WTC11 (cell line): ENCODE measurements at regions not wholly inside any gene's neighbourhood (a gene's known extent, or its start where the extent isn't known, plus 50 kb on each side); places are given as distances from the start of the nearest gene placed in this dataset.

ENCODE experiments used
- AFF4 ChIP-seq: sonication (generic); formaldehyde crosslinking; IDR thresholded peaks from 2 replicates; pipeline ENCODE4 v1.8.1; 2023; ENCODE audit warnings: mild to moderate bottlenecking, missing genetic modification reagents, borderline replicate concordance
- ATF1 ChIP-seq: sonication (generic); formaldehyde crosslinking; IDR thresholded peaks from 2 replicates; pipeline ENCODE4 v1.8.1; 2023; ENCODE audit warnings: mild to moderate bottlenecking, moderate library complexity, missing genetic modification reagents
- ATF6 ChIP-seq: sonication (generic); formaldehyde crosslinking; IDR thresholded peaks from 2 replicates; pipeline ENCODE4 v1.8.1; 2023; ENCODE audit warnings: mild to moderate bottlenecking, missing genetic modification reagents
- CBFB ChIP-seq: sonication (generic); formaldehyde crosslinking; IDR thresholded peaks from 2 replicates; pipeline ENCODE4 v1.8.1; 2022; ENCODE audit warnings: mild to moderate bottlenecking, low read depth, missing genetic modification reagents
- CREM ChIP-seq: sonication (generic); formaldehyde crosslinking; IDR thresholded peaks from 2 replicates; pipeline ENCODE4 v1.8.1; 2022; ENCODE audit warnings: mild to moderate bottlenecking, missing genetic modification reagents, moderate library complexity
- E2F1 ChIP-seq: sonication (generic); formaldehyde crosslinking; IDR thresholded peaks from 2 replicates; pipeline ENCODE4 v1.8.0; 2022; ENCODE audit warnings: mild to moderate bottlenecking, missing genetic modification reagents
- EMX1 ChIP-seq: fragments of 250-450 bp; sonication (Bioruptor Pico); IDR thresholded peaks from 2 replicates; pipeline ENCODE4 v1.8.0; 2021; ENCODE audit warnings: mild to moderate bottlenecking
- ERG ChIP-seq: fragments of 250-450 bp; sonication (Bioruptor Pico); IDR thresholded peaks from 2 replicates; pipeline ENCODE4 v1.8.0; 2021; ENCODE audit warnings: mild to moderate bottlenecking
- ETV6 ChIP-seq: sonication (generic); formaldehyde crosslinking; IDR thresholded peaks from 2 replicates; pipeline ENCODE4 v1.8.1; 2022; ENCODE audit warnings: mild to moderate bottlenecking, missing genetic modification reagents
- IRF1 ChIP-seq: sonication (generic); formaldehyde crosslinking; IDR thresholded peaks from 2 replicates; pipeline ENCODE4 v1.8.0; 2023; ENCODE audit warnings: missing genetic modification reagents
- IRF2 ChIP-seq: sonication (generic); formaldehyde crosslinking; IDR thresholded peaks from 2 replicates; pipeline ENCODE4 v1.8.0; 2022; ENCODE audit warnings: low read depth, missing genetic modification reagents, borderline replicate concordance
- JAZF1 ChIP-seq: fragments of 250-450 bp; sonication (Bioruptor Pico); IDR thresholded peaks from 2 replicates; pipeline ENCODE4 v1.9.0; 2021; ENCODE audit warnings: moderate library complexity, mild to moderate bottlenecking, inconsistent platforms
- JUN ChIP-seq: sonication (generic); formaldehyde crosslinking; IDR thresholded peaks from 2 replicates; pipeline ENCODE4 v1.8.0; 2023; ENCODE audit warnings: mild to moderate bottlenecking, missing genetic modification reagents
- KAT7 ChIP-seq: sonication (generic); formaldehyde crosslinking; IDR thresholded peaks from 2 replicates; pipeline ENCODE4 v1.8.1; 2023; ENCODE audit warnings: missing genetic modification reagents, mild to moderate bottlenecking, borderline replicate concordance
- NFE2L1 ChIP-seq: sonication (generic); formaldehyde crosslinking; IDR thresholded peaks from 2 replicates; pipeline ENCODE4 v1.8.1; 2023; ENCODE audit warnings: missing genetic modification reagents
- PREB ChIP-seq: sonication (generic); formaldehyde crosslinking; IDR thresholded peaks from 2 replicates; pipeline ENCODE4 v1.8.1; 2022; ENCODE audit warnings: mild to moderate bottlenecking, missing genetic modification reagents, moderate library complexity, borderline replicate concordance
- SOX15 ChIP-seq: fragments of 250-450 bp; sonication (Bioruptor Pico); IDR thresholded peaks from 2 replicates; pipeline ENCODE4 v1.9.0; 2021; ENCODE audit warnings: mild to moderate bottlenecking
- STAT6 ChIP-seq: sonication (generic); formaldehyde crosslinking; conservative IDR thresholded peaks from 2 replicates; pipeline ENCODE4 v1.8.1; 2023; ENCODE audit warnings: mild to moderate bottlenecking, low read depth, missing genetic modification reagents, moderate library complexity
- TEAD4 ChIP-seq: sonication (generic); formaldehyde crosslinking; IDR thresholded peaks from 2 replicates; pipeline ENCODE4 v1.8.0; 2022; ENCODE audit warnings: mild to moderate bottlenecking, missing genetic modification reagents
- ZBTB21 ChIP-seq: sonication (generic); formaldehyde crosslinking; IDR thresholded peaks from 2 replicates; pipeline ENCODE4 v1.8.1; 2023; ENCODE audit warnings: mild to moderate bottlenecking, missing genetic modification reagents, borderline replicate concordance
- ZNF281 ChIP-seq: sonication (generic); formaldehyde crosslinking; IDR thresholded peaks from 2 replicates; pipeline ENCODE4 v1.8.0; 2023; ENCODE audit warnings: mild to moderate bottlenecking, missing genetic modification reagents
- ZNF396 ChIP-seq: fragments of 250-450 bp; sonication (Bioruptor Pico); IDR thresholded peaks from 2 replicates; pipeline ENCODE4 v1.8.0; 2021; ENCODE audit warnings: mild to moderate bottlenecking, moderate library complexity, borderline replicate concordance
- ZNF416 ChIP-seq: fragments of 250-450 bp; sonication (Bioruptor Pico); IDR thresholded peaks from 2 replicates; pipeline ENCODE4 v1.9.0; 2021; ENCODE audit warnings: mild to moderate bottlenecking, inconsistent platforms
- ZNF423 ChIP-seq: fragments of 250-450 bp; sonication (Bioruptor Pico); IDR thresholded peaks from 2 replicates; pipeline ENCODE4 v2.1.2; 2022; ENCODE audit warnings: mild to moderate bottlenecking, moderate library complexity

GRCh38 chr3:194269610-194270145 is 81.5 kb downstream of the CPN2 start (continued):
- TF ChIP-seq AFF4 (CRISPR knock-in tag): no peak
- TF ChIP-seq CREM (CRISPR knock-in tag): 0 out of 2 replicates have a peak, but pooled peaks have one; percentile 27
- no peak for TF ChIP-seq JUN (CRISPR knock-in tag)
- no peak for TF ChIP-seq TEAD4 (CRISPR knock-in tag)
- TF ChIP-seq ZBTB21 (CRISPR knock-in tag): 0 out of 2 replicates have a peak, but pooled peaks have one; percentile 12
- peak; percentile 14; the same call in 1 of the 2 replicates for TF ChIP-seq ZNF281 (CRISPR knock-in tag)
- TF ChIP-seq KAT7 (CRISPR knock-in tag): no peak
- no peak for TF ChIP-seq ATF6 (CRISPR knock-in tag)
- TF ChIP-seq EMX1 (CRISPR knock-in tag): no peak
- no peak for TF ChIP-seq SOX15
- TF ChIP-seq NFE2L1 (CRISPR knock-in tag): 0 out of 2 replicates have a peak, but pooled peaks have one; percentile 11
- TF ChIP-seq E2F1 (CRISPR knock-in tag): no peak
- no peak for TF ChIP-seq PREB (CRISPR knock-in tag)
- TF ChIP-seq ZNF416: no peak
- no peak for TF ChIP-seq ERG (CRISPR knock-in tag)
- no peak for TF ChIP-seq ETV6 (CRISPR knock-in tag)
- TF ChIP-seq ZNF423 (CRISPR knock-in tag): no peak
- TF ChIP-seq IRF1 (CRISPR knock-in tag): no peak
- TF ChIP-seq ATF1 (CRISPR knock-in tag): no peak
- TF ChIP-seq ZNF396 (CRISPR knock-in tag): no peak
- no peak for TF ChIP-seq IRF2 (CRISPR knock-in tag)
- TF ChIP-seq STAT6 (CRISPR knock-in tag): no peak
- no peak for TF ChIP-seq CBFB
- TF ChIP-seq JAZF1 (CRISPR knock-in tag): no peak
